ENCODE measurements at regions not wholly inside any gene's neighbourhood (a gene's known extent, or its start where the extent isn't known, plus 50 kb on each side); places are given as distances from the start of the nearest gene placed in this dataset.
A peak's percentile ranks its signal among the peaks of the same experiment; 100 is the strongest.

DNA sequence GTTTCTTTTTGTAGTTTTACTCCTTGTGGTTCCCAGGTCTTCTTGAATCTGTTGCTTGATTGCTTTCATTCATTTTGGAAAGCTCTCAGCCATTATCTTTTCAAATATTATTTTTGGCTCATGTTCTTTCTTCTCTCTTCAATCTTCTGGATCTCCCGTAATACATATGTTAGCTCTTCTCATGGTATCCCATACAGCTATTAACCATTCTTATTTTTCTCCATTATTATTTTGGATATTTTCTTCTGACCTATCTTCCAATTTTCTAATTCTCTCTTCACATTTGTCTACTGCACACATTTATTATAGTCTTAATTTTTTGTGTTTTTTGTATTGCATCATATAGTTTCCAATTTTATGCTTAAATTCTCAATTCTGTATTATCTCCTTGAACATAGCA lies 123.9 kb upstream of the ARID2 start:
- no peak overlapping the region for H3K14ac ChIP-seq (ENCODE audit: low read length)
- H3K79me1 ChIP-seq (ENCODE audit: low read length): no peaks in the 10 kb centered on the region
- no peak overlapping the region for H3K4ac ChIP-seq (ENCODE audit: low read depth, low read length)
- no peak overlapping the region for H4K91ac ChIP-seq (ENCODE audit: low read depth, low read length)
- H4K12ac ChIP-seq (ENCODE audit: low read depth, low read length): no peak overlapping the region
- H2BK120ac ChIP-seq (ENCODE audit: insufficient read depth, low read length, poor library complexity): no peak overlapping the region
- no peaks in the 10 kb centered on the region for H3K9me3 ChIP-seq (ENCODE audit: insufficient read depth, low read depth, low read length)
- H2BK5ac ChIP-seq (ENCODE audit: low read depth, low read length, poor library complexity): no peak overlapping the region
- H2AFZ ChIP-seq (ENCODE audit: insufficient read depth, low read length, poor library complexity): no peak overlapping the region
- no peaks in the 10 kb centered on the region for H3K79me2 ChIP-seq (ENCODE audit: control insufficient read depth, insufficient read depth, low read length, poor library complexity)
- no peak overlapping the region for H3K27ac ChIP-seq (ENCODE audit: low read depth, low read length)
- no CpG with 5 or more reads among the region's 1 CpG for WGBS (ENCODE audit: extremely low coverage, insufficient coverage, insufficient read length)
- no peak overlapping the region for H4K8ac ChIP-seq (ENCODE audit: low read depth, low read length)
- no peaks in the 10 kb centered on the region for H3K4me1 ChIP-seq (ENCODE audit: control insufficient read depth in 1 of 2, insufficient read depth in 2 of 2, low read length in 2 of 2)
- H3K27me3 ChIP-seq (ENCODE audit: insufficient read depth, low read length): no peaks in the 10 kb centered on the region
- no peak for DNase-seq
- H2AK5ac ChIP-seq (ENCODE audit: low read length): no peak overlapping the region
- H3K23ac ChIP-seq (ENCODE audit: low read length): no peak overlapping the region
- H3K18ac ChIP-seq (ENCODE audit: low read length): no peak overlapping the region
- no peaks in the 10 kb centered on the region for H3K36me3 ChIP-seq (ENCODE audit: control insufficient read depth in 1 of 2, insufficient read depth in 2 of 2, low read length in 2 of 2)
- H3K9ac ChIP-seq (ENCODE audit: low read length): no peak overlapping the region
- H2BK12ac ChIP-seq (ENCODE audit: low read length): no peak overlapping the region
- no peak overlapping the region for H3K4me2 ChIP-seq (ENCODE audit: low read length)
- no peak overlapping the region for H3K4me3 ChIP-seq (ENCODE audit: low read depth, low read length)

DNA sequence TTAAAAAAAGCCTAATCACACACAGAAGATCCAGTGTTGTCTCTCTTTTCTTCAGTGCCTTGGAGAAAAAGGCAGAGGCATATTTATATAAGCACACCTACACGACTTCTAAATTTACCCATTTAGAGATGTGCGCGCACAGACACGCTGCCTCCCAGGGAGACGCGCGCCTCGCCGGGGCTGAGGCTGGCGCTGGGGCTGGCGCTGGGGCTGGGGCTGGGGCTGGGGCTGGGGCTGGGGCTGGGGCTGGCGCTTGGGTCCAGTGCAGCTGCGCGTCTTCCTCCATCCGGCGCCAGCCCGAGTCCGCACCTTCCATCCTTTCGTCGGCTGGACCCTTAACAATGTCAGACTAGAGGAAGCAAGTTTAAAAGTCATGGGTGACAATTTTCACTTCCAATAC lies 118.4 kb upstream of the ARID2 start:
- no peaks in the 10 kb centered on the region for H3K9me3 ChIP-seq (ENCODE audit: insufficient read depth, low read depth, low read length)
- H2BK120ac ChIP-seq (ENCODE audit: insufficient read depth, low read length, poor library complexity): no peak overlapping the region
- H4K91ac ChIP-seq (ENCODE audit: low read depth, low read length): no peak overlapping the region
- no peaks in the 10 kb centered on the region for H3K79me1 ChIP-seq (ENCODE audit: low read length)
- H3K14ac ChIP-seq (ENCODE audit: low read length): no peak overlapping the region
- H3K9ac ChIP-seq (ENCODE audit: low read length): peak overlapping the region; percentile 15
- no peak overlapping the region for H3K18ac ChIP-seq (ENCODE audit: low read length)
- WGBS (ENCODE audit: extremely low coverage, insufficient coverage, insufficient read length): no CpG with 5 or more reads among the region's 20 CpGs
- H3K27me3 ChIP-seq (ENCODE audit: insufficient read depth, low read length): no peaks in the 10 kb centered on the region
- no peaks in the 10 kb centered on the region for H3K79me2 ChIP-seq (ENCODE audit: control insufficient read depth, insufficient read depth, low read length, poor library complexity)
- H3K23ac ChIP-seq (ENCODE audit: low read length): no peak overlapping the region
- H2AK5ac ChIP-seq (ENCODE audit: low read length): no peak overlapping the region
- no peaks in the 10 kb centered on the region for H3K36me3 ChIP-seq (ENCODE audit: control insufficient read depth in 1 of 2, insufficient read depth in 2 of 2, low read length in 2 of 2)
- no peak overlapping the region for H4K8ac ChIP-seq (ENCODE audit: low read depth, low read length)
- no peak overlapping the region for H3K4me3 ChIP-seq (ENCODE audit: low read depth, low read length)
- no peak overlapping the region for H2BK12ac ChIP-seq (ENCODE audit: low read length)
- no peak for DNase-seq
- H3K4me2 ChIP-seq (ENCODE audit: low read length): no peak overlapping the region
- no peak overlapping the region for H3K4ac ChIP-seq (ENCODE audit: low read depth, low read length)
- no peak overlapping the region for H2BK5ac ChIP-seq (ENCODE audit: low read depth, low read length, poor library complexity)
- no peak overlapping the region for H4K12ac ChIP-seq (ENCODE audit: low read depth, low read length)
- no peaks in the 10 kb centered on the region for H3K4me1 ChIP-seq (ENCODE audit: control insufficient read depth in 1 of 2, insufficient read depth in 2 of 2, low read length in 2 of 2)
- no peak overlapping the region for H3K27ac ChIP-seq (ENCODE audit: low read depth, low read length)
- no peak overlapping the region for H2AFZ ChIP-seq (ENCODE audit: insufficient read depth, low read length, poor library complexity)

DNA sequence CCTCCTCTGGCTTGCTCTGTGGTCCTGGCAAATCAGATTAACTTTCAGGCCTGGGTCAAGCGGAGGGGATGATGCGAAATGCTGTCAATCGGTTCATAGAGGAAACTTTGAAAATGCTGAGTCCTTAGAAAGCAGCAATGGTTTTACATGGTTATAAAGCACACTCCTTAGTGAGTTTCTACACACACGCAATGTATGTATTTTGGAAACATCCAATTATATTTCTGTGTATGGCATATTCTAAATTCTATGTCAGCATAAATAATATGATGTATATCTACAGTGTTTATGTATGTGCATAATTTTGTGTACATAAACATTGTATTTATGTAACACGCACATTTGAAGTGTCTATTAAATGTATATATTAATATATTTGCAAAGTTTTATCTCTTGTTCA lies 118.0 kb upstream of the ARID2 start:
- no CpG with 5 or more reads among the region's 5 CpGs for WGBS (ENCODE audit: extremely low coverage, insufficient coverage, insufficient read length)
- Histone ChIP-seq H3K4me3 (ENCODE audit: low read depth, low read length) (no peak overlapping the region), H3K4ac (ENCODE audit: low read depth, low read length) (no peak overlapping the region), H3K23ac (ENCODE audit: low read length) (no peak overlapping the region), H3K18ac (ENCODE audit: low read length) (no peak overlapping the region), H3K4me2 (ENCODE audit: low read length) (no peak overlapping the region), H3K27ac (ENCODE audit: low read depth, low read length) (no peak overlapping the region), H4K12ac (ENCODE audit: low read depth, low read length) (no peak overlapping the region), H3K9ac (ENCODE audit: low read length) (peak overlapping the region; percentile 15), H3K4me1 (ENCODE audit: control insufficient read depth in 1 of 2, insufficient read depth in 2 of 2, low read length in 2 of 2) (no peaks in the 10 kb centered on the region), H3K79me2 (ENCODE audit: control insufficient read depth, insufficient read depth, low read length, poor library complexity) (no peaks in the 10 kb centered on the region), H2BK12ac (ENCODE audit: low read length) (no peak overlapping the region), H4K8ac (ENCODE audit: low read depth, low read length) (no peak overlapping the region), H4K91ac (ENCODE audit: low read depth, low read length) (no peak overlapping the region), H2BK5ac (ENCODE audit: low read depth, low read length, poor library complexity) (no peak overlapping the region), H3K79me1 (ENCODE audit: low read length) (no peaks in the 10 kb centered on the region), H3K36me3 (ENCODE audit: control insufficient read depth in 1 of 2, insufficient read depth in 2 of 2, low read length in 2 of 2) (no peaks in the 10 kb centered on the region), H2AFZ (ENCODE audit: insufficient read depth, low read length, poor library complexity) (no peak overlapping the region), H3K14ac (ENCODE audit: low read length) (no peak overlapping the region), H3K27me3 (ENCODE audit: insufficient read depth, low read length) (no peaks in the 10 kb centered on the region), H2AK5ac (ENCODE audit: low read length) (no peak overlapping the region), H2BK120ac (ENCODE audit: insufficient read depth, low read length, poor library complexity) (no peak overlapping the region), H3K9me3 (ENCODE audit: insufficient read depth, low read depth, low read length) (no peaks in the 10 kb centered on the region)
- no peak for DNase-seq

DNA sequence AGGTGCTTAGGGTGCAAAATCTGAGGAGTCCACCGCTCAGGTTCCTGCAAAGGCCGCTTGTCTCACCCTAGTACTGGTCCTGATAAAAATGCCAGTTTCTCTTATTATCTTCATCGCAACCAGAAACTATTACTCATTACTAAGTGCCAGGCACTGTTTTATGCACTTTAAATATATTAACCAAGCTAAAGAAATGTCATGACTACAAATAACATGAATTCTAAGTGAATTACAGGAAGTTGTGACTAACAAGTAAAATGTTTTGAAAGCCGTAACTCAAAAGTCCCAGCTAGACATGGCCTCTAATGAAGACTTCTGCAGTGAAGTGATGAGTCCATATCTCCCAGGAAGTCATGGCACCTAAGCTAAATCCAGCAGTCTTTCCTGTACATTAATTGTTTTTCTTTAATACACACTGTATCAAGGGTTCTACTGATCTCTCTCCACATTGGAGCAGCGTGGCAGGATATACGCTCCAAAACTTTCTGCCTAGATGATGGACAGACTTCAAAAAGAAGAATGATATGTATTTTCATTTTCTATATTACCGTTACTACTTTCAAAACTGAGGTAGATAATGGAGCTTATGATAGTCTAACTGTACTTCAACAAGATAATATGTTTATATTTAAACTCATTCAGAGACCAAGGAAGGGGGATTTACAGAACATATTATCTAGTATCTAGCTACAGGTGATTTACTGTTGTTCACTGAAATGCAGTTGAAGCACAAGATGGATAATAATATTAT lies 117.3 kb upstream of the ARID2 start:
- no peak overlapping the region for H2AK5ac ChIP-seq (ENCODE audit: low read length)
- no peaks in the 10 kb centered on the region for H3K27me3 ChIP-seq (ENCODE audit: insufficient read depth, low read length)
- no peak overlapping the region for H2BK120ac ChIP-seq (ENCODE audit: insufficient read depth, low read length, poor library complexity)
- H3K18ac ChIP-seq (ENCODE audit: low read length): no peak overlapping the region
- H3K4me3 ChIP-seq (ENCODE audit: low read depth, low read length): no peak overlapping the region
- H4K8ac ChIP-seq (ENCODE audit: low read depth, low read length): no peak overlapping the region
- H2AFZ ChIP-seq (ENCODE audit: insufficient read depth, low read length, poor library complexity): no peak overlapping the region
- no peak overlapping the region for H3K4me2 ChIP-seq (ENCODE audit: low read length)
- H2BK5ac ChIP-seq (ENCODE audit: low read depth, low read length, poor library complexity): no peak overlapping the region
- no peaks in the 10 kb centered on the region for H3K79me1 ChIP-seq (ENCODE audit: low read length)
- H3K9ac ChIP-seq (ENCODE audit: low read length): no peak overlapping the region
- no peak overlapping the region for H3K27ac ChIP-seq (ENCODE audit: low read depth, low read length)
- no peak overlapping the region for H2BK12ac ChIP-seq (ENCODE audit: low read length)
- no peaks in the 10 kb centered on the region for H3K4me1 ChIP-seq (ENCODE audit: control insufficient read depth in 1 of 2, insufficient read depth in 2 of 2, low read length in 2 of 2)
- H3K79me2 ChIP-seq (ENCODE audit: control insufficient read depth, insufficient read depth, low read length, poor library complexity): no peaks in the 10 kb centered on the region
- no CpG with 5 or more reads among the region's 7 CpGs for WGBS (ENCODE audit: extremely low coverage, insufficient coverage, insufficient read length)
- DNase-seq: no peak
- no peak overlapping the region for H3K4ac ChIP-seq (ENCODE audit: low read depth, low read length)
- H4K12ac ChIP-seq (ENCODE audit: low read depth, low read length): no peak overlapping the region
- no peaks in the 10 kb centered on the region for H3K9me3 ChIP-seq (ENCODE audit: insufficient read depth, low read depth, low read length)
- H3K14ac ChIP-seq (ENCODE audit: low read length): no peak overlapping the region
- no peak overlapping the region for H3K23ac ChIP-seq (ENCODE audit: low read length)
- no peaks in the 10 kb centered on the region for H3K36me3 ChIP-seq (ENCODE audit: control insufficient read depth in 1 of 2, insufficient read depth in 2 of 2, low read length in 2 of 2)
- no peak overlapping the region for H4K91ac ChIP-seq (ENCODE audit: low read depth, low read length)
